HCT116 (cell line): ENCODE measurements at regions not wholly inside any gene's neighbourhood (a gene's known extent, or its start where the extent isn't known, plus 50 kb on each side); places are given as distances from the start of the nearest gene placed in this dataset.

Source experiments
- ATAC-seq: fragments of 200-7000 bp; cut with Tn5 transposase; 2 replicates; pipeline ENCODE4 v1.9.1; 2020; ENCODE audit warnings: mild to moderate bottlenecking, moderate library complexity
- BruUV-seq: library from RNA; stranded (reverse); fragments of 400-500 nt; replicated peaks from 2 replicates; lab custom pipeline; 2021; lab: Mats Ljungman, UMichigan
- CTCF ChIA-PET: fragments of 300-600 bp; sonication (Branson Sonifier 250); formaldehyde crosslinking; loops from one replicate; lab custom pipeline; 2021; ENCODE audit warnings: antibody characterized with exemption; lab: Charles Lee
- POLR2A ChIA-PET: fragments of 300-600, 350-600 bp; sonication (Branson Sonifier 250); formaldehyde crosslinking; loops from one replicate; lab custom pipeline; 2021; ENCODE audit warnings: antibody characterized with exemption; lab: Charles Lee
- RAD21 ChIA-PET, 2 experiments: fragments of 300-600 bp; sonication (Branson Sonifier 250); formaldehyde crosslinking; loops; one replicate each; lab custom pipeline; 2023; ENCODE audit warnings: low total read pairs in 2 of 2; ENCODE audit not compliant: uncharacterized antibody in 2 of 2, unreplicated experiment in 2 of 2, low non-redundant PET in 1 of 2; lab: Charles Lee
- DNase-seq: peaks from one replicate; pipeline ENCODE4 v3.0.0-alpha.2; 2010; ENCODE audit warnings: low read depth, low spot score
- H2AFZ ChIP-seq: fragments of 200-600 bp; shearing (Covaris generic), sonication (generic); 2 replicates; pipeline ENCODE4 v1.6.1; 2017; ENCODE audit warnings: low read depth, mixed run types, mixed read lengths, antibody characterized with exemption, low read length; ENCODE audit not compliant: poor library complexity, severe bottlenecking
- H3K27ac ChIP-seq: 2 replicates; pipeline ENCODE4 v1.5.1; 2012; ENCODE audit warnings: low read depth, low read length
- H3K27me3 ChIP-seq: fragments of 200-600 bp; sonication (generic); 2 replicates; pipeline ENCODE4 v1.6.1; 2016; ENCODE audit warnings: mixed run types, low read length, mixed read lengths; ENCODE audit not compliant: insufficient read depth
- H3K36me3 ChIP-seq, 2 experiments: fragments of 200-500 bp in 1 of 2; fragments of 200-600 bp in 1 of 2; sonication (Bioruptor generic) in 1 of 2; sonication (generic) in 1 of 2; 2 replicates each; pipeline versions ENCODE4 v1.5.1 to v1.6.1; 2014 to 2016; ENCODE audit warnings: low read length in 2 of 2, inconsistent platforms in 1 of 2, mixed read lengths in 1 of 2, mixed run types in 1 of 2; ENCODE audit not compliant: insufficient read depth in 2 of 2, control insufficient read depth in 1 of 2
- H3K4me1 ChIP-seq, 2 experiments: fragments of 200-600 bp in 1 of 2; sonication (generic) in 1 of 2; 2 replicates each; pipeline versions ENCODE4 v1.5.1 to v1.6.1; 2012 to 2017; ENCODE audit warnings: low read length in 2 of 2, inconsistent platforms in 1 of 2, mild to moderate bottlenecking in 1 of 2, mixed read lengths in 1 of 2, mixed run types in 1 of 2, moderate library complexity in 1 of 2; ENCODE audit not compliant: insufficient read depth in 2 of 2, control insufficient read depth in 1 of 2
- H3K4me2 ChIP-seq: fragments of 200-600 bp; sonication (generic); 2 replicates; pipeline ENCODE4 v1.6.1; 2017; ENCODE audit warnings: mixed run types, low read length, mixed read lengths
- H3K4me3 ChIP-seq, 2 experiments: fragments of 200-600 bp in 1 of 2; sonication (generic) in 1 of 2; replicated peaks in 1 of 2; 2 replicates each; pipeline ENCODE4 v1.5.1; 2011 to 2016; ENCODE audit warnings: low read length in 2 of 2, control low read depth in 1 of 2, low read depth in 1 of 2, mild to moderate bottlenecking in 1 of 2, mixed read lengths in 1 of 2, mixed run types in 1 of 2
- H3K79me2 ChIP-seq: fragments of 200-600 bp; sonication (generic); 2 replicates; pipeline ENCODE4 v1.6.1; 2017; ENCODE audit warnings: mild to moderate bottlenecking, mixed run types, low read length, moderate library complexity, mixed read lengths; ENCODE audit not compliant: insufficient read depth
- H3K9ac ChIP-seq: fragments of 200-600 bp; sonication (generic); 2 replicates; pipeline ENCODE4 v1.6.1; 2016; ENCODE audit warnings: low read length, mixed read lengths
- H3K9me2 ChIP-seq: fragments of 200-600 bp; sonication (generic), shearing (Covaris generic); 2 replicates; pipeline ENCODE4 v1.6.1; 2017; ENCODE audit warnings: mixed run types, mild to moderate bottlenecking, moderate library complexity; ENCODE audit not compliant: insufficient read depth
- H3K9me3 ChIP-seq, 2 experiments: fragments of 200-500 bp in 1 of 2; fragments of 200-600 bp in 1 of 2; sonication (Bioruptor generic) in 1 of 2; sonication (generic) in 1 of 2; 2 replicates each; pipeline ENCODE4 v1.6.1; 2014 to 2017; ENCODE audit warnings: low read length in 2 of 2, mixed read lengths in 2 of 2, inconsistent platforms in 1 of 2, low read depth in 1 of 2, mild to moderate bottlenecking in 1 of 2, mixed run types in 1 of 2, moderate library complexity in 1 of 2; ENCODE audit not compliant: control insufficient read depth in 1 of 2, insufficient read depth in 1 of 2
- H4K20me1 ChIP-seq: fragments of 200-600 bp; sonication (generic), shearing (Covaris generic); 2 replicates; pipeline ENCODE4 v1.6.1; 2017; ENCODE audit warnings: mixed run types, mild to moderate bottlenecking, moderate library complexity; ENCODE audit not compliant: insufficient read depth
- CBX3 ChIP-seq: IDR thresholded peaks from 2 replicates; pipeline ENCODE4 v1.6.1; 2012; ENCODE audit warnings: low read depth
- ELF1 ChIP-seq: IDR thresholded peaks from 2 replicates; pipeline ENCODE4 v1.6.1; 2012; ENCODE audit warnings: low read depth, borderline replicate concordance
- EZH2 ChIP-seq: fragments of 200-600 bp; sonication (generic); IDR thresholded peaks from 2 replicates; pipeline ENCODE4 v1.6.1; 2017; ENCODE audit warnings: antibody characterized with exemption, mixed run types
- EZH2phosphoT487 ChIP-seq: fragments of 200-600 bp; IDR thresholded peaks from 2 replicates; pipeline ENCODE4 v1.6.1; 2018; ENCODE audit warnings: antibody characterized with exemption, borderline replicate concordance
- JUND ChIP-seq: IDR thresholded peaks from 2 replicates; pipeline ENCODE4 v1.6.1; 2012
- POLR2A ChIP-seq: IDR thresholded peaks from 2 replicates; pipeline ENCODE4 v1.7.0; 2011; ENCODE audit warnings: borderline replicate concordance; ENCODE audit not compliant: insufficient read depth, insufficient read length; ENCODE audit errors: extremely low read depth
- POLR2AphosphoS5 ChIP-seq: IDR thresholded peaks from 2 replicates; pipeline ENCODE4 v1.6.1; 2011; ENCODE audit warnings: mild to moderate bottlenecking, low read depth, low read length, moderate library complexity
- REST ChIP-seq: IDR thresholded peaks from 2 replicates; pipeline ENCODE4 v1.6.1; 2012; ENCODE audit warnings: low read depth
- SIN3A ChIP-seq: IDR thresholded peaks from 2 replicates; pipeline ENCODE4 v1.6.1; 2012; ENCODE audit warnings: low read depth
- SP1 ChIP-seq: IDR thresholded peaks from 2 replicates; pipeline ENCODE4 v1.6.1; 2012; ENCODE audit warnings: low read depth
- SRF ChIP-seq: IDR thresholded peaks from 2 replicates; pipeline ENCODE4 v1.6.1; 2012; ENCODE audit warnings: low read depth
- TCF7L2 ChIP-seq: IDR thresholded peaks from 2 replicates; pipeline ENCODE4 v1.7.0; 2011; ENCODE audit warnings: borderline replicate concordance, inconsistent platforms; ENCODE audit not compliant: insufficient read depth, insufficient read length; ENCODE audit errors: extremely low read depth
- ZBTB33 ChIP-seq: IDR thresholded peaks from 2 replicates; pipeline ENCODE4 v1.6.1; 2011; ENCODE audit warnings: mild to moderate bottlenecking, low read length, moderate library complexity; ENCODE audit not compliant: insufficient replicate concordance; ENCODE audit errors: extremely low read depth
- ZFX ChIP-seq: fragments of 450-650 bp; IDR thresholded peaks from 2 replicates; pipeline ENCODE4 v1.6.1; 2017
- ZNF274 ChIP-seq: fragments of 200-500 bp; sonication (Bioruptor generic); IDR thresholded peaks from 2 replicates; pipeline ENCODE4 v1.6.1; 2014; ENCODE audit warnings: mild to moderate bottlenecking, low read depth, low read length, inconsistent platforms
- intact Hi-C: fragments of 100-400 bp; cut with micrococcal nuclease; formaldehyde crosslinking; loops from 2 replicates; pipeline ENCODE4 v1.10.0; 2022
- TF ChIP-seq, protein P1 (sequence below): IDR thresholded peaks from 2 replicates; pipeline ENCODE4 v1.6.1; 2012
- TF ChIP-seq, protein P2 (sequence below): IDR thresholded peaks from 2 replicates; pipeline ENCODE4 v1.6.1; 2012

- RAD21 ChIA-PET, result no interaction called here
- H3K36me3 ChIP-seq, result no peaks in the 10 kb centered on the region
- TF ChIP-seq TCF7L2 (no peak), ZNF274 (no peak), EZH2phosphoT487 (no peak), SP1 (no peak), POLR2AphosphoS5 (no peak), JUND (no peak), ZFX (no peak), SRF (no peak), CBX3 (no peak), EZH2 (no peak)
These were observed 236.4 kb downstream of the BUD13 start for GRCh38 chr11:116536416-116536815.

DNA sequence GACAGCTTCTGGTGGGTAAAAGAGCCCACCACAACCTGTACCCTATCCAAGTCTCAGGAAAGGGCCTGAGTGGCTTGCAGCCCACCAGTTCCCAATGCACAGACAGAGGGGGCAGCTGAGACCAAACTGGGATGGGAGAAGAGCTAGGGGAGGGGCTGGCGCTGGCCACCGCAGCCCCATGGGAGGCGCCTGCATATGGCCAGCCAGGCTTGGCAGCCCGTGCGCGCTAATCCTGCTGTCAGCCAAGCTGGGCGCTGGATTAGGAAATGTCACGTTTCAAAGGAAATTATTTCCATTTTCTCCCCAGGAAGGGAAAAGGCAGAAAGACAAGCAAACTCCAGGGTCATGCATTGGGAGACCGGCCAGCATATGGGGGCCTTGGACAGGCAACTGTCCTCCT is 236.8 kb downstream of the BUD13 start:
- ChIA-PET POLR2A (no interaction called here), RAD21 (no interaction called here), CTCF (no interaction called here)
- Histone ChIP-seq H3K4me1 (no peaks in the 10 kb centered on the region), H3K9me3 (no peaks in the 10 kb centered on the region), H3K9ac (no peak overlapping the region), H3K9me2 (no peaks in the 10 kb centered on the region), H3K4me3 (no peak overlapping the region), H4K20me1 (no peaks in the 10 kb centered on the region), H3K79me2 (no peaks in the 10 kb centered on the region), H3K27ac (no peak overlapping the region), H3K4me2 (no peak overlapping the region), H2AFZ (no peak overlapping the region), H3K27me3 (peaks cover 95% of the 10 kb centered on the region), H3K36me3 (no peaks in the 10 kb centered on the region)
- ATAC-seq (no peak), DNase-seq (no peak)
- TF ChIP-seq POLR2A, result no peak
- no peak for TF ChIP-seq REST
- TF ChIP-seq JUND, result no peak
- TF ChIP-seq ELF1, result no peak
- TF ChIP-seq, protein P1, sequence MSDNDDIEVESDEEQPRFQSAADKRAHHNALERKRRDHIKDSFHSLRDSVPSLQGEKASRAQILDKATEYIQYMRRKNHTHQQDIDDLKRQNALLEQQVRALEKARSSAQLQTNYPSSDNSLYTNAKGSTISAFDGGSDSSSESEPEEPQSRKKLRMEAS, result no peak
- TF ChIP-seq SIN3A, result no peak
- TF ChIP-seq ZNF274, result no peak
- TF ChIP-seq SRF, result no peak
- TF ChIP-seq, protein P2, sequence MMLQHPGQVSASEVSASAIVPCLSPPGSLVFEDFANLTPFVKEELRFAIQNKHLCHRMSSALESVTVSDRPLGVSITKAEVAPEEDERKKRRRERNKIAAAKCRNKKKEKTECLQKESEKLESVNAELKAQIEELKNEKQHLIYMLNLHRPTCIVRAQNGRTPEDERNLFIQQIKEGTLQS, result no peak
- TF ChIP-seq ZBTB33, result no peak
- intact Hi-C loops, result no loop called here
- no TSS peak for BruUV-seq

More at GRCh38 chr11:116536416-116536815, 236.4 kb downstream of the BUD13 start:
- Histone ChIP-seq H3K9me2 (no peaks in the 10 kb centered on the region), H3K4me1 (no peaks in the 10 kb centered on the region), H3K4me2 (no peak overlapping the region), H4K20me1 (no peaks in the 10 kb centered on the region), H3K9me3 (no peaks in the 10 kb centered on the region), H3K27me3 (peaks cover 95% of the 10 kb centered on the region), H3K9ac (no peak overlapping the region), H3K79me2 (no peaks in the 10 kb centered on the region), H3K27ac (no peak overlapping the region), H2AFZ (no peak overlapping the region), H3K4me3 (no peak overlapping the region)
- no TSS peak for BruUV-seq
- CTCF ChIA-PET, result no interaction called here
- intact Hi-C loops, result no loop called here
- ATAC-seq (no peak), DNase-seq (no peak)
- POLR2A ChIA-PET, result no interaction called here
